Fibroblast of lung (primary cell): ENCODE measurements at regions not wholly inside any gene's neighbourhood (a gene's known extent, or its start where the extent isn't known, plus 50 kb on each side); places are given as distances from the start of the nearest gene placed in this dataset.
"Not testable (repeated sequence)": the region's sequence is repeated elsewhere in the genome, so short reads cannot be mapped to it uniquely, and the experiment has no call there.

Experiments used
- DNase-seq, 2 donors: peaks; one replicate each; pipeline versions ENCODE4 v3.0.0 to v3.0.0-alpha.2; 2010; ENCODE audit warnings: low read depth in 2 of 2
- H2AFZ ChIP-seq: 2 replicates; pipeline ENCODE4 v1.5.1; 2012; ENCODE audit warnings: low read length, control low read depth, inconsistent platforms
- H3K27ac ChIP-seq: 2 replicates; pipeline ENCODE4 v1.5.1; 2011; ENCODE audit warnings: low read length, control low read depth; ENCODE audit not compliant: insufficient read depth
- H3K27me3 ChIP-seq: 2 replicates; pipeline ENCODE4 v1.5.1; 2011; ENCODE audit warnings: mild to moderate bottlenecking, low read length; ENCODE audit not compliant: control insufficient read depth, insufficient read depth
- H3K36me3 ChIP-seq: 2 replicates; pipeline ENCODE4 v1.5.1; 2011; ENCODE audit warnings: low read length; ENCODE audit not compliant: control insufficient read depth, insufficient read depth
- H3K4me1 ChIP-seq: 2 replicates; pipeline ENCODE4 v1.5.1; 2011; ENCODE audit warnings: low read length; ENCODE audit not compliant: control insufficient read depth, insufficient read depth; ENCODE audit errors: extremely low read depth
- H3K4me2 ChIP-seq: 2 replicates; pipeline ENCODE4 v1.5.1; 2011; ENCODE audit warnings: low read length, control low read depth; ENCODE audit not compliant: insufficient read depth; ENCODE audit errors: extremely low read depth
- H3K4me3 ChIP-seq, 4 experiments: fragments of 200-600 bp in 1 of 4; sonication (generic) in 1 of 4; replicated peaks in 1 of 4; 2 replicates each; pipeline ENCODE4 v1.5.1; 2011 to 2016; ENCODE audit warnings: low read length in 4 of 4, low read depth in 3 of 4, mild to moderate bottlenecking in 3 of 4, control low read depth in 2 of 4, inconsistent platforms in 1 of 4, mixed read lengths in 1 of 4; ENCODE audit not compliant: insufficient read depth in 1 of 4; ENCODE audit errors: control extremely low read depth in 1 of 4
- H3K79me2 ChIP-seq: 2 replicates; pipeline ENCODE4 v1.5.1; 2012; ENCODE audit warnings: mild to moderate bottlenecking, low read length, inconsistent platforms; ENCODE audit not compliant: control insufficient read depth, insufficient read depth
- H3K9ac ChIP-seq: 2 replicates; pipeline ENCODE4 v1.5.1; 2011; ENCODE audit warnings: mild to moderate bottlenecking, low read length, control low read depth; ENCODE audit not compliant: insufficient read depth
- H3K9me3 ChIP-seq: 2 replicates; pipeline ENCODE4 v1.5.1; 2012; ENCODE audit warnings: low read depth, low read length; ENCODE audit not compliant: control insufficient read depth, insufficient read depth
- H4K20me1 ChIP-seq: 2 replicates; pipeline ENCODE4 v1.5.1; 2011; ENCODE audit warnings: low read length; ENCODE audit not compliant: control insufficient read depth, insufficient read depth; ENCODE audit errors: extremely low read depth
- CTCF ChIP-seq, 2 donors: IDR thresholded peaks in 1 of 2; conservative IDR thresholded peaks in 1 of 2; 1 replicate in 1 of 2; 2 replicates in 1 of 2; pipeline ENCODE4 v1.5.1; 2011 to 2012; ENCODE audit warnings: low read length in 2 of 2, control low read depth in 1 of 2, inconsistent platforms in 1 of 2, low read depth in 1 of 2, mild to moderate bottlenecking in 1 of 2
- EZH2 ChIP-seq: IDR thresholded peaks from 2 replicates; pipeline ENCODE4 v1.5.1; 2012; ENCODE audit warnings: low read length, control low read depth, mild to moderate bottlenecking; ENCODE audit errors: missing control alignments

GRCh38 chr10:22135591-22135990 is 82.2 kb downstream of the EBLN1 start:
- no peaks in the 10 kb centered on the region for H3K9me3 ChIP-seq
- no peaks in the 10 kb centered on the region for H3K4me1 ChIP-seq
- H2AFZ ChIP-seq: no peak overlapping the region
- no peak for DNase-seq
- H3K27ac ChIP-seq: no peak overlapping the region
- H3K4me3 ChIP-seq: no peak overlapping the region
- no peaks in the 10 kb centered on the region for H3K27me3 ChIP-seq
- TF ChIP-seq EZH2 (no peak), CTCF (conservative IDR thresholded peaks at IDR 0.05 in 1 of 2, IDR thresholded peaks at IDR 0.05 in 1 of 2; ENCODE audit: low read depth in 1 of 2, low read length in 2 of 2) (no peak)
- no peaks in the 10 kb centered on the region for H3K36me3 ChIP-seq
- H3K79me2 ChIP-seq: no peaks in the 10 kb centered on the region
- no peak overlapping the region for H3K9ac ChIP-seq
- no peak overlapping the region for H3K4me2 ChIP-seq
- H4K20me1 ChIP-seq: no peaks in the 10 kb centered on the region

- H4K20me1 ChIP-seq: no peaks in the 10 kb centered on the region
- no peak overlapping the region for H3K9ac ChIP-seq
- H3K27me3 ChIP-seq: no peaks in the 10 kb centered on the region
- no peaks in the 10 kb centered on the region for H3K36me3 ChIP-seq
- peak in 1 of 2 donors; percentile 60 for DNase-seq
- no peaks in the 10 kb centered on the region for H3K79me2 ChIP-seq
- no peak overlapping the region for H3K4me3 ChIP-seq
- H3K9me3 ChIP-seq: no peaks in the 10 kb centered on the region
- H3K4me1 ChIP-seq: no peaks in the 10 kb centered on the region
- no peak overlapping the region for H2AFZ ChIP-seq
- TF ChIP-seq CTCF (conservative IDR thresholded peaks at IDR 0.05 in 1 of 2, IDR thresholded peaks at IDR 0.05 in 1 of 2; ENCODE audit: low read depth in 1 of 2, low read length in 2 of 2) (no peak), EZH2 (no peak)
- no peak overlapping the region for H3K4me2 ChIP-seq
- H3K27ac ChIP-seq: no peak overlapping the region
Observed at GRCh38 chr10:22133749-22134624, 83.8 kb downstream of the EBLN1 start.

GRCh38 chr10:22130824-22131223 is 87.0 kb downstream of the EBLN1 start:
- H3K79me2 ChIP-seq, DNase-seq, H3K4me2 ChIP-seq, H3K4me3 ChIP-seq, H2AFZ ChIP-seq, H3K27me3 ChIP-seq, H4K20me1 ChIP-seq, H3K9ac ChIP-seq, H3K4me1 ChIP-seq, H3K9me3 ChIP-seq, H3K36me3 ChIP-seq, H3K27ac ChIP-seq: not testable (repeated sequence)

- DNase-seq, H3K4me2 ChIP-seq, H3K4me3 ChIP-seq, H3K27ac ChIP-seq, H4K20me1 ChIP-seq, H3K4me1 ChIP-seq, H3K36me3 ChIP-seq, H2AFZ ChIP-seq, H3K9ac ChIP-seq, H3K27me3 ChIP-seq, H3K9me3 ChIP-seq, H3K79me2 ChIP-seq: not testable (repeated sequence)
Observed at GRCh38 chr10:22129612-22130011, 88.2 kb downstream of the EBLN1 start.

GRCh38 chr10:22121181-22121580 is 96.6 kb downstream of the EBLN1 start:
- not testable (repeated sequence) for DNase-seq

More at GRCh38 chr10:22121181-22121580, 96.6 kb downstream of the EBLN1 start:
- not testable (repeated sequence) for H3K9ac ChIP-seq, H3K4me3 ChIP-seq, H3K4me2 ChIP-seq, H3K79me2 ChIP-seq, H2AFZ ChIP-seq, H3K4me1 ChIP-seq, H3K27me3 ChIP-seq, H4K20me1 ChIP-seq, H3K36me3 ChIP-seq, H3K9me3 ChIP-seq, H3K27ac ChIP-seq
